ENCODE measurements at regions not wholly inside any gene's neighbourhood (a gene's known extent, or its start where the extent isn't known, plus 50 kb on each side); places are given as distances from the start of the nearest gene placed in this dataset.

DNA sequence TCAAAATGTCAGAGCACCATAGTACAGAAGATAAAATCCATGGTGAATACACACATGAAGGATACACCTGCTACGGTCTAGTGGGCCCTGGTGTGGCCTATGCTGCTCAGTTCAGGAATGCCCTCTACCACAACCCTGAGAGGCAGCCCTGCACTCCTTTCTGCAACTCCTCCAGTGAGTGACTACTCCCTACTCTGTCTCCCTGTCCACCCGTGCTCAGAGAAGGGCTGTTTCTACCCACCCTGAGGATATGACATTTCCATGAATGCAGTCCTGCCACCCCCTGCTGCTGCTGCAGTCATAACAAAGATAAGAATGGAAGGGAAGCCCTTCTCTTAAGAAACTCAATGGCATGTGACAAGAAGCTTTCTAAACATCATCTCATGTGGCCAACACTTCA is 137.0 kb downstream of the EN1 start:
- TF ChIP-seq CTCF (conservative IDR thresholded peaks at IDR 0.05) = no peak
- no peak for TF ChIP-seq ZFX (IDR thresholded peaks at IDR 0.05)
